ENCODE measurements at regions not wholly inside any gene's neighbourhood (a gene's known extent, or its start where the extent isn't known, plus 50 kb on each side); places are given as distances from the start of the nearest gene placed in this dataset.

- TF ChIP-seq SUZ12 (IDR thresholded peaks at IDR 0.05; ENCODE audit: extremely low read depth, insufficient read depth, insufficient read length) (no peak), YY1 (IDR thresholded peaks at IDR 0.05; ENCODE audit: insufficient read depth, insufficient read length) (no peak), ZNF274 (IDR thresholded peaks at IDR 0.05; ENCODE audit: low read depth, low read length) (no peak)
- H3K27me3 ChIP-seq (ENCODE audit: insufficient read depth, insufficient read length), result no peaks in the 10 kb centered on the region
- no peaks in the 10 kb centered on the region for H3K9me3 ChIP-seq (ENCODE audit: insufficient read depth, low read length)
- DNase-seq (ENCODE audit: low read depth, low spot score), result no peak
- H3K4me3 ChIP-seq (ENCODE audit: insufficient read length, low read depth), result no peak overlapping the region
- no peaks in the 10 kb centered on the region for H3K4me1 ChIP-seq (ENCODE audit: insufficient read depth, insufficient read length)
- no peaks in the 10 kb centered on the region for H3K36me3 ChIP-seq (ENCODE audit: insufficient read depth, insufficient read length, low read length)
- H3K9ac ChIP-seq (ENCODE audit: insufficient read length, low read depth), result no peak overlapping the region
Observed at GRCh38 chrX:8346060-8346459, 118.6 kb upstream of the VCX3B start.

- no peak for DNase-seq (ENCODE audit: low read depth, low spot score)
- Histone ChIP-seq H3K9ac (ENCODE audit: insufficient read length, low read depth) (no peak overlapping the region), H3K36me3 (ENCODE audit: insufficient read depth, insufficient read length, low read length) (no peaks in the 10 kb centered on the region), H3K9me3 (ENCODE audit: insufficient read depth, low read length) (no peaks in the 10 kb centered on the region), H3K4me3 (ENCODE audit: insufficient read length, low read depth) (no peak overlapping the region), H3K4me1 (ENCODE audit: insufficient read depth, insufficient read length) (no peaks in the 10 kb centered on the region), H3K27me3 (ENCODE audit: insufficient read depth, insufficient read length) (no peaks in the 10 kb centered on the region)
- TF ChIP-seq SUZ12 (IDR thresholded peaks at IDR 0.05; ENCODE audit: extremely low read depth, insufficient read depth, insufficient read length), result no peak
- TF ChIP-seq ZNF274 (IDR thresholded peaks at IDR 0.05; ENCODE audit: low read depth, low read length), result no peak
- no peak for TF ChIP-seq YY1 (IDR thresholded peaks at IDR 0.05; ENCODE audit: insufficient read depth, insufficient read length)
Observed at GRCh38 chrX:8346892-8347291, 117.7 kb upstream of the VCX3B start.

DNA sequence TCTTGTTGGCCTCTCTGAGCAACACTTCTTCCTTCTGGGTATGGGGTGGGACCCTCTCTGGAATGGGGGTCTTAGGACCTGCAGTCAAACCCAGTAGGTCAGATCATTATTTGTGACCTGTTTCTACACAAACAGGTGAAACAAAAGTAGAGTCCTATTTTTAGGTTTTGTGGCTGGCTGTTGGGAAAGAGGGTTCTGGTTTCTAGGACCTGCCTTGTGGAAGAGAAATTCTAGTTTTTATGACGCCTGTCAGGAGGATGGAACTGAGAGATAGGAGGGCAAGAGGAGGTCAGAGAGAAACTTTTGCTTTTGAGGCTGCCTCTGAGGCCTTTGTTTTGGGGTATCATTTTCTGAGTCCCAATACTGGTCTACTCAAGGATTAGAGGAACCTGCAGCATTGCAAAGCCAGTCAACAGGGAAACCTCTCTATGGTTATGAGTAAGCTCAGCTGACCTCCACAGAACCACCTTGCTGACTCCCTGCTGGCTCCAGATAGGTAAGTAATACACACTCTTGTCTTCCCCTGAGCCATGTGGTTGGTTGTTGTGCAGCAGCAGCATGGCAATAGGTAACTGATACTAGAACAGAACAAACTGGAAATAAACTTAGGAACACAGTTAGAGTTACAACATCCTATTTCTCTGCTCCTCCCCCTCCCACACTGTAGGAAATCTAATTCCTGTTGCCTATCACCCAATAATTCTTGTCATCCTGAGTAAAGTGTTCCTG, 114.7 kb upstream of the VCX3B start:
- Histone ChIP-seq H3K9me3 (ENCODE audit: insufficient read depth, low read length) (no peaks in the 10 kb centered on the region), H3K27me3 (ENCODE audit: insufficient read depth, insufficient read length) (no peaks in the 10 kb centered on the region), H3K9ac (ENCODE audit: insufficient read length, low read depth) (no peak overlapping the region), H3K4me3 (ENCODE audit: insufficient read length, low read depth) (no peak overlapping the region), H3K36me3 (ENCODE audit: insufficient read depth, insufficient read length, low read length) (no peaks in the 10 kb centered on the region), H3K4me1 (ENCODE audit: insufficient read depth, insufficient read length) (no peaks in the 10 kb centered on the region)
- no peak for TF ChIP-seq SUZ12 (IDR thresholded peaks at IDR 0.05; ENCODE audit: extremely low read depth, insufficient read depth, insufficient read length)
- TF ChIP-seq YY1 (IDR thresholded peaks at IDR 0.05; ENCODE audit: insufficient read depth, insufficient read length), result no peak
- no peak for TF ChIP-seq ZNF274 (IDR thresholded peaks at IDR 0.05; ENCODE audit: low read depth, low read length)
- no peak for DNase-seq (ENCODE audit: low read depth, low spot score)

GRCh38 chrX:8358302-8358701, 106.3 kb upstream of the VCX3B start:
- Histone ChIP-seq H3K9me3 (ENCODE audit: insufficient read depth, low read length) (peaks cover 4% of the 10 kb centered on the region; the same call in 1 of the 2 replicates), H3K27me3 (ENCODE audit: insufficient read depth, insufficient read length) (no peaks in the 10 kb centered on the region), H3K9ac (ENCODE audit: insufficient read length, low read depth) (no peak overlapping the region), H3K4me1 (ENCODE audit: insufficient read depth, insufficient read length) (no peaks in the 10 kb centered on the region), H3K4me3 (ENCODE audit: insufficient read length, low read depth) (no peak overlapping the region), H3K36me3 (ENCODE audit: insufficient read depth, insufficient read length, low read length) (no peaks in the 10 kb centered on the region)
- DNase-seq (ENCODE audit: low read depth, low spot score), result no peak
- TF ChIP-seq SUZ12 (IDR thresholded peaks at IDR 0.05; ENCODE audit: extremely low read depth, insufficient read depth, insufficient read length) (no peak), YY1 (IDR thresholded peaks at IDR 0.05; ENCODE audit: insufficient read depth, insufficient read length) (no peak), ZNF274 (IDR thresholded peaks at IDR 0.05; ENCODE audit: low read depth, low read length) (no peak)

DNA sequence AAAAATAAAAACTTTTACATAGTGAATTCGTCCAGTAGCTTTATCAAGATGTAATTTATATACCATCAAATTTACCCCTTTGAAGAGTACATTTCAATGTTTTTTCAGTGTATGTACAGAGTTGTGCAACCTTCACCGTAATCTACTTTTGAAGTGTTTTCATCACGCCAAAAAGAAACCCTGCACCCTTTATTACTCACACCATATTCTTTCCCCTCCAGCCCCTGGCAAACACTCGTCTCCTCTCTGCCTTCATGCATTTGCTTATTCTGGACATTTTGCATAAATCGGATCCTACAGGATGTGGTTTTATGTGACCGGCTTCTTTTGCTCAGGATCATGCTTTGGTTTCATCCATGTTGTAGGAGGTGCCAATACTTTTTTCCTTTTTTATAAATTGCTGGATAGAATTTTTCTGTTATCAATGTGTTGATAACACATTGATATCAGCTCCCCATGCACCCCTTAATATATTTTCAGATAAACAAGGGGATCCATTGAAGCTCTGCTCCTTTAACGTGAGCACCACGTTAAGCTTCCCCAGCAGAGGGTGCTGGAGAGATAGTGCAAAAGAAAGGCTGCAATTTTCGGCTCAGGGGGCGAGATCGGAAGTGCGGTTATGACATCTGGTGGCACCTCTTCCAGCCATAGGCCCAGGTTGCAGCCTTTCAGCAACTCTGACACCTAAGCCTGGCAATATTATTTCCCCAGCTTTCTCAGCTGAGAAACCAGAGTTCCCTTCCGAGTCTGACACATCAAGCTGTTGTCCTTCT, 100.1 kb upstream of the VCX3B start:
- Histone ChIP-seq H3K4me3 (ENCODE audit: insufficient read length, low read depth) (no peak overlapping the region), H3K9me3 (ENCODE audit: insufficient read depth, low read length) (no peaks in the 10 kb centered on the region), H3K4me1 (ENCODE audit: insufficient read depth, insufficient read length) (no peaks in the 10 kb centered on the region), H3K27me3 (ENCODE audit: insufficient read depth, insufficient read length) (no peaks in the 10 kb centered on the region), H3K9ac (ENCODE audit: insufficient read length, low read depth) (no peak overlapping the region), H3K36me3 (ENCODE audit: insufficient read depth, insufficient read length, low read length) (no peaks in the 10 kb centered on the region)
- peak; percentile 63 for DNase-seq (ENCODE audit: low read depth, low spot score)
- TF ChIP-seq ZNF274 (IDR thresholded peaks at IDR 0.05; ENCODE audit: low read depth, low read length) (no peak), YY1 (IDR thresholded peaks at IDR 0.05; ENCODE audit: insufficient read depth, insufficient read length) (no peak), SUZ12 (IDR thresholded peaks at IDR 0.05; ENCODE audit: extremely low read depth, insufficient read depth, insufficient read length) (no peak)

GRCh38 chrX:8366481-8366880, 98.1 kb upstream of the VCX3B start:
- no peak for DNase-seq (ENCODE audit: low read depth, low spot score)
- Histone ChIP-seq H3K4me1 (ENCODE audit: insufficient read depth, insufficient read length) (no peaks in the 10 kb centered on the region), H3K27me3 (ENCODE audit: insufficient read depth, insufficient read length) (no peaks in the 10 kb centered on the region), H3K9ac (ENCODE audit: insufficient read length, low read depth) (no peak overlapping the region), H3K36me3 (ENCODE audit: insufficient read depth, insufficient read length, low read length) (no peaks in the 10 kb centered on the region), H3K4me3 (ENCODE audit: insufficient read length, low read depth) (no peak overlapping the region), H3K9me3 (ENCODE audit: insufficient read depth, low read length) (no peaks in the 10 kb centered on the region)
- TF ChIP-seq ZNF274 (IDR thresholded peaks at IDR 0.05; ENCODE audit: low read depth, low read length), result no peak
- TF ChIP-seq SUZ12 (IDR thresholded peaks at IDR 0.05; ENCODE audit: extremely low read depth, insufficient read depth, insufficient read length), result no peak
- TF ChIP-seq YY1 (IDR thresholded peaks at IDR 0.05; ENCODE audit: insufficient read depth, insufficient read length), result no peak

All from NT2/D1 (cell line).